GM21529 (cell line): ENCODE measurements at regions not wholly inside any gene's neighbourhood (a gene's known extent, or its start where the extent isn't known, plus 50 kb on each side); places are given as distances from the start of the nearest gene placed in this dataset.
A peak's percentile ranks its signal among the peaks of the same experiment; 100 is the strongest.
"Not testable (repeated sequence)": the region's sequence is repeated elsewhere in the genome, so short reads cannot be mapped to it uniquely, and the experiment has no call there.

ENCODE experiments used
- ATAC-seq: cut with Tn5 transposase; IDR thresholded peaks from one replicate; pipeline ENCODE4 v1.9.1; 2021; ENCODE audit not compliant: unreplicated experiment

DNA sequence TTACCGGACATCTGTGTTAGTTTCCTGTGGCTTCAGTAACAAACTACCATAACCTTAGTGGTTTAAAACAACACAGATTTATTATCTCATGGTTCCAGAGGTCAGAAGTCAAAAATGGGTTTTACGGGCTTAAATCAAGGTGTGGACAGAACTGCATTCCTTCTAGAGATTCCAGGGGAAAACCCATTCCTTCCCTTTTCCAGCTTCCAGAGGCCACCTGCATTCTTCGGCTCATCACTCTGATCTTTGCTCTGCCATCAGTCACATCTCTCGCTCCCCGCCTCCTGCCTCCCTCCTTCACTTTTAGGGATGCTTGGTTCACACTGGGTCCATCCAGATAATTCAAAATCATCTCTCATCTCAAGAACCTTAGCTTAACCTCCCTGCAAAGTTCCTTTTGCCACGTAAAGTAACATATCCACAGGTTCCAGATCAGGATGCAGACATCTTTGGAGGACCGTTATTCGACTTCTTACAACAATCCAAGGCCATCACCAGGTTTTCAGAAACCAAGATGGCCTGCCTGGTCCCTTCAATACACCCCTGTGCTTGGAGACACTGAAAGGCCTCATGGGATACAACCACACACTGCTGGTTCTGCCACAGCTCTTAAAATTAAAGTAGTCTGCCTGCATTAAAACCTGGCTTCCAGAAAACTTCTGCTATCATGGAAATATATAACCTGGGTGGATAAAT, 225.9 kb upstream of the MYO3A start:
- no peak for ATAC-seq

DNA sequence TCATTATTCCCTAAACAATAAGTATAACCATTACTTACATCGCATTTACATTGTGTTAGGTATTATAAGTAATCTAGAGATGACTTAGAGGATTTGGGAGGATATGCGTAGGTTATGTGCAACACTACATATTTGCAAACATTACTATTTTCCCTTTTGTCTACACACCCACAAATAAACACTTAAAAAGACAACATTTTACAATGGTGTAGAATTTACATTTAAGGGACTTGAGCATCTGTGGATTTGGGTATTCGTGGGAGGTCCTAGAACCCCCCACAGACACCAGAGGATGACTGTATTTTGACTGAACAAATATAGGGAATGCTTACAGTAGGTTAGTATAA, 220.2 kb upstream of the MYO3A start:
- no peak for ATAC-seq

DNA sequence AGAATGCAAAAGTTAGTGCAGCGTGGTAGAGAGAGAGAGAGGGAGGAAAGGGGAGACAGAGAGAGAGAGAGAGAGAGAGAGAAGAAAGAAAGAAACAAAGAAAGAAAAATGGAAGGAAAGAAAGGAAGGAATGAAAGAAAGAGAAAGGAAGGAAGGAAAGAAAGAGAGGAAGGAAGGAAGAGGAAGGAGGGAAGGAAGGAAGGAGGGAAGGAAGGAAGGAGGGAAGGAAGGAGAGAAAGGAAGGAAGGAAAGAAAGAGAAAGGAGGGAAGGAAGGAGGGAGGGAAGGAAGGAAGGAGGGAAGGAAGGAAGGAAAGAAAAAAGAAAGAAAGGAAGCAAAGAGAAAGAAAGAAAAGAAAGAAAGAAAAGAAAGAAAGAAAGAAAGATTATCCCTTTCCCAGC, 209.8 kb upstream of the MYO3A start:
- no peak for ATAC-seq

DNA sequence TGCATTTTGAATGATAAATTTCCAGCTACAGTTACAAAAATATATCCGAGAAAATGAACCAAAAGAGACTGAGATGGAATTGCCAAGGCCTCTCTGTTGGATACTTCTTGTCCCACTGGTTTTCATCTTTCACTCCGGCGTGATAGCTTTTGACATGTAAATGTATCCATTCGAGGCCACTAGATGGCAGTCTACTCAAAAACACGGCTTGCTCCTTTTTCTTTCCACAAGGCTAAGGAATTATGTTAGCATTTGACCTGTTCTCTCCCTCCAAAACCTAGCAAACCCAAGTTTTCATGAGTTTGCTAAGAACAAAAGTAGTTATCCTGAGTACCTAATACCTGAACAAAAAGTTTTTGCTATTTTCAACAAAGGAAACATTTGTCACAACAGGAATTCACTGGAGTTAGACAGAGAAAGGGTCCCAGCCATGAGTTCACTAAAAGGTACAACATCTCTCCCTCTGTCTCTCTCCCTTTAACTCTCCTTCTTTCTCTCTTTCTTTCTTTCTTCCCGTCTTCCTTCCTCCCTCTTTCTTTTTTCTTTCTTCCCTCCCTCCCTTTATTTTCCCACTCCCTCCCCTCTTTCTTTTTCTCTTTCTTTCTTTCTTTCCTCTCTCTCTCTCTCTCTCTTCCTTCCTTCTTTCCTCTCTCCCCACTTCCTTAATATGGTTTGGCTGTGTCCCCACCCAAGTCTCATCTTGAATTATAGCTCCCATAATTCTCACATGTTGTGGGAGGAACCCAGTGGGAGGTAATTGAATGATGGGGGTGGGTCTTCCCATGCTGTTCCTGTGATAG, 207.9 kb upstream of the MYO3A start:
- ATAC-seq, result peak; percentile 86

DNA sequence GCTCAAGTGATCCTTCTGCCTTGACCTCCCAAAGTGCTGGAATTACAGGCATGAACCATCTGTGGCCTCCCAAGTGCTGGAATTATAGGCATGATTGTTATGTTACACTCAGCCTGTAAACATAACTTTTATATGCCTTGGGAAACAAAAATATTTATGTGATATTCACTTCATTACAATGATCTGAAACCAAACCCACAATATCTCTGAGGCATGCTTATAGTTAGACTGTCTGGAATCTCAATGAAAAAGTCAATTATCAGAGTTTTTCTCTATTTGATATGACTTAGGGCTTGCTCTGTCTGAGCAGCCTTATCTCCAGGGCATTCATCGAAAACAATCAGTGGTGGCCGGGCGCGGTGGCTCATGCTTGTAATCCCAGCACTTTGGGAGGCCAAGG, 195.3 kb upstream of the MYO3A start:
- ATAC-seq, result no peak

DNA sequence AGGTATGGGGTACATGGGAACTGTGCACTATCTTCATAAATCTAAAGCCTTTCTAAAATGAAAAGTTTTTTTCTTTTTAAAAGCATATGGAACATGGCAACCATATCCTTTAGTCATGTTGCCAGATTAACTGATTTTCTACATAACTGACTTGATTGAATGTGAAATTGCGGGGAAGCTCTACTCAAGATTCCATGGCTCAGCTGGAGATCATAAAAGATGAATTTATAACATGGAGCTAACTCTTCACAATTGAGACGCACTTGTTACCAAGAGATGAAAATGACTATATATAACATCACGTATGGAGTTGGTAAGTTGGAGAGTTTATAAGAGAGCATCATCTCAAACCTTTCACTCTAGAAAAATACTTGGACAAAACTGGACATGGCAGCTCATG, 190.2 kb upstream of the MYO3A start:
- no peak for ATAC-seq

DNA sequence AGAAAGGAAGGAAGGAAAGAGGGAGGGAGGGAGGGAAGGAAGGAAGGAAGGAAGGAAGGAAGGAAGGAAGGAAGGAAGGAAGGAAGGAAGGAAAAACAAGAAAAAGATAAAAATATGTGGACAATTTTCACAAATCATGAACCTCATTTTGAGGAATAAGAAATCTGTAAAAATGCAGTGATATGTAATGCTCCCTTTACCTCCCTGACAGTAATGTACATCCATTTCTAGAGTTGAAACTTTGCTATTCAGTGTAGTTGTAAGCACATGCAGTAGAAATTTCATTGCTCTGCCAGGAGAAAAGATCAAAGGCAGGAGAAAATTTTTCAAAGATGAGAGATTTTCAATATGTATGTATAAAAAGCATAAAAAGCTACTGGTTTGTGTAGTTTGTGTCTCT, 189.5 kb upstream of the MYO3A start:
- ATAC-seq, result no peak

DNA sequence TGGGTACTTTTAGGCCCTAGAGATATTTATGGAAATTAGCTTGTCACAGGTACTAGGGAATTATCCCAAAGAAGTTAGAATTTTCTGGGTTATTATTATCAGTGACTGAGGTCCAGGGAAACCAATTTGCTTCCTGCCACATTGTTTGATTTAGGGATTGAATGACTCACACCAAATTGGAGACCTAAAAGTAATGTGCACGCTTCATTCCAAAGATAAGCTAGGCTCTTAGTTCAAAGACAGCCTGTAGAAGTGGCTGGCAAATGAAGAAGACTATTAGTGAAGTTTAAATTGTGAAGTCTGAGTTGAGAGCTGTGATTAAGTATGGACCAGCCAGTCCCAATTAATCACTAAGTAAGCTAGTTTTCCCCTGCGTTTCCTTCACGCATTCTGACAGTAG, 188.1 kb upstream of the MYO3A start:
- ATAC-seq, result no peak

DNA sequence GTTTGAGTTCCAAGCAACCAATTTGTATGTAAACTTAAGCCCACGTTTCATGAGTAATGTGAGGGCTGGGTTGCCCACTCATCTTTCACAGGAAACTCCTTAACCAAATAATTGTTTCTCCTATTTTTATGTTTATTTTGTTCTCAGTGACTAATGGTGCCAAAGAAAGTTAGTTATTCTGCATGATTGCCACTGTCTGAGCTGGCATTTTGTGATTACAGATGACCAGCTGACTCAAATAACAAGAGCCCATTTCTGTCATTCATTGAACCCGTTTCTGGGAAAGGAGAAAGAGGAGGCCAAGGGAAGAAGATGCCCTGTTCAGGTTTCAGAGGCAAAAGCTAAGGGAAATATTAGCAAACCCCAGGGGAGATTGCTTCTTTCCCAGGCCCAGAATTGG, 186.9 kb upstream of the MYO3A start:
- ATAC-seq, result no peak

DNA sequence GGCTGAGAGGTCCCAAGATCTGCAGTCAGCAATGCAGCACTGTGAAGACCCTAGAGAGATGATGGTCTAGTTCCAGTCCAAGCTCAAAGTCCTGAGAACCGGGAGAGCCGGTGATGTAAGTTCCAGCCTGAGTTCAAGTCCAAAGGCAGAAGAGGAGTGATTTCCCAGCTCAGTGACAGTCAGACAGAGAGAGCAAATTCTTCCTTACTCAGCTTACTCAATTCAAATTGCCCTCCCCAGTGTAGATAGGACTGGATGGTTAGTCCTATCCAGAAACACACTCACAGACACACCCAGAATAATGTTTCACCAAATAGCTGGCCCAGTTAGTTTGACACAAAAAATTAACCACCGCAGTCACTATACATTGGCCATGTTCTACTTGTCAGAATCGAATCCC, 185.5 kb upstream of the MYO3A start:
- no peak for ATAC-seq

DNA sequence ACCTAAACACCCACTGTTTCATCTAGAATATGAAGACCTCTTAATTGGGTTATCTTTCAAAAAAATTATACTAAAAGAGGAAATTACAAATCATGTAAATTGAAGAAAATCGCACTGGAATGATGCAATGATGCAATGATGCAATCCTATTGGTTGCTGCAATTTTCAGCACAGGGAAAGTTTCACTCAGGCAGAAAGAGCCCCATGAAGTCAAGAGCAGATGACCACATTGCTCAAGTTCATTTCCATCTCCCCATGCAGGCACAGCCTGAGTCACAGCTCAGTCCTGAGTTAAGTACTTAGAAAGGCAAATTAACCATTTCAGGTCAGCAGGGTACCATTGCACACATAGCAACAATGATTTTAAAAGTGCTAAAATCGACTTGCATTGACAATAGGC, 180.3 kb upstream of the MYO3A start:
- no peak for ATAC-seq

DNA sequence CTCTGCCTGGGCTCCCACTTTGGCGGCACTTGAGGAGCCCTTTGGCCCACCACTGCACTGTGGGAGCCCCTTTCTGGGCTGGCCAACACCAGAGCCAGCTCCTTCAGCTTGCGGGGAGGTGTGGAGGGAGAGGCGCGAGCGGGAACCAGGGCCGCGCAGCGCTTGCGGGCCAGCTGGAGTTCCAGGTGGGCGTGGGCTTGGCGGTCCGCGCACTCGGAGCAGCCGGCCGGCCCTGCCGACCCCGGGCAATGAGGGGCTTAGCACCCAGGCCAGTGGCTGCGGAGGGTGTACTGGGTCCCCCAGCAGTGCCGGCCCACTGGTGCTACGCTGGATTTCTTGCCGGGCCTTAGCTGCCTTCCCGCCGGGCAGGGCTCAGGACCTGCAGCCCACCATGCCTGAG, 178.2 kb upstream of the MYO3A start:
- ATAC-seq, result not testable (repeated sequence)

DNA sequence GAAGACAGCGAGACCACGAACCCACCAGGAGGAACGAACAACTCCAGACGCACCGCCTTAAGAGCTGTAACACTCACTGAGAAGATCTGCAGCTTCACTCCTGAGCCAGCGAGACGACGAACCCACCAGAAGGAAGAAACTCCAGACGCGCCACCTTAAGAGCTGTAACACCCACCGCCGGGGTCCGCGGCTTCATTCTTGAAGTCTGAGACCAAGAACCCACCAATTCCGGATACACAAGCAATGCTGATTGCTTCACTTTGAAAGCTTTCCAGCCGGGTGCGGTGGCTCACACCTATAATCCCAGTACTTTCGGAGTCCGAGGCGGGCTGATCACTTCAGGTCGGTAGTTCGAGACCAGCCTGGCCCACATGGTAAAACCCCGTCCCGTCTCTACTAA, 177.2 kb upstream of the MYO3A start:
- no peak for ATAC-seq

DNA sequence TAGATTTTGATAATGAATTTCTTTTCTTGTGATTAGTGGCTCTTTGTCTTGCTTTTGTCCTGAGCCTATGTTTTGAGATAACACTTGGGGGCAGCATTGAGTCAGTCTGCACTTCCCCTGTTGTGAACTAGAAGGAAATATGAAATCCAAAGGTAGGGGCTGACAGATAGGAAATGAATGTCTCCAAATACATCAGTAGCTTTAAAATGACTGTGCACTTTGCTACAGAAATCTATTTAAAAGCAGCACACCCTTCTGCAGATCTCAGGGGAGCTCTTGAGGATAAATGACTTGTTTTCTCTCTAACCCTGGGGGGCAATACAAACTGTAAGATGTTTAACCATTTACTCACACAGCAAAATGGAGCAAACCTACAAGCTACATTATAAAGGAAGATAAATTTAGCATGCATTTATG, 176.0 kb upstream of the MYO3A start:
- ATAC-seq, result no peak

DNA sequence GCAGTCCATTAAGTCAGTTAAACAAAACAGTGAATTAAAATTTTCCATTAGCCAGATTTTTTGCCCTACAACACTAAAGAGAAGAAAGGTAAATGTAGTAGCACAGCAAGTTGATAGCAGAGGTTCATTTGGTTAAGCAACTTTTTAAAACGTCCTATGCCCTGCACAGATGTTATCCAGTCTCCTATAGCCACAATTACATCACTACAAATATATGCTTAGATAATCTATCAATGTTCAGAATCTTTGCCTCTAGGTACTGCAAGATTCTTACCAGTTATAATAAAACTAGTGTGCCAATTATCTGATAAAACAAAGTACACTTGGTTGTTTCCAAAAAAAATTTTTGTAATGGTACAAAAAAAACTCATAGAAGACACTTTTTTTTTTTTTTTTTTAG, 175.5 kb upstream of the MYO3A start:
- no peak for ATAC-seq

DNA sequence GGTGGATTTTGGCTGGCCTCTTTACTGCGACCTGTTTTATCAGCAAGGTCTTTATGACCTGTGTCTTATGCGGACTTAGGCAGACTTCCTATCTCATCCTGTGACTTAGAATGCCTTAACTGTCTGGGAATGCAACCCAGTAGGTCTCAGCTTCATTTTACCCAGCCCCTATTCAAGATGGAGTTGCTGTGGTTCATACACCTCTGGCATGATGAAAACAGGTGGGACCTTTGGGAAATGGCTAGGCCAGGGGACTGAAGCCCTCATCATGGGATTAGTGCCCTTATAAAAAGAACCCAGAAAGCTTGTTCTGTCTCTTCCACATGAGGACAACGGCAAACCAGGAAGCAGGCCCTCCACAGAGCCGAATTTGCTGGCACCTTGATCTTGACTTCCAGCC, 172.1 kb upstream of the MYO3A start:
- ATAC-seq, result no peak

DNA sequence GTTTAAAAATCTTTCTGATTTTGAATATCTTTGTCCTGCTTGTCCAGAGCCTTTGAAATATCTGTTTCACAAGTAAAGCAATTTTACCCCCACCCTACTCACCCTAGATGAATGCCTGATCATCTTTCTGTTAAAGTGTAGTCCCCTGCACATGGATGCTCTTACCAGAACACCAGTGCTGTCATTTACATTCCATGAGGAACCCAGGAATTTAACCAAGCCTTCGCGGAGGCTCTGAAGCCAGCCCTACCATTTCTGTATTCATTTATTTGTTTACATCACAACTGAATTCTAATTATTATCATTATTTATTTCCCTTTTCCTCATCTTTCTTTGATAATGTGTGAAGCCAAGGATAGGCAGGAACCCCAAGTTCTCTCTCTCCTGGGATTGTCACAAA, 167.8 kb upstream of the MYO3A start:
- ATAC-seq, result no peak

DNA sequence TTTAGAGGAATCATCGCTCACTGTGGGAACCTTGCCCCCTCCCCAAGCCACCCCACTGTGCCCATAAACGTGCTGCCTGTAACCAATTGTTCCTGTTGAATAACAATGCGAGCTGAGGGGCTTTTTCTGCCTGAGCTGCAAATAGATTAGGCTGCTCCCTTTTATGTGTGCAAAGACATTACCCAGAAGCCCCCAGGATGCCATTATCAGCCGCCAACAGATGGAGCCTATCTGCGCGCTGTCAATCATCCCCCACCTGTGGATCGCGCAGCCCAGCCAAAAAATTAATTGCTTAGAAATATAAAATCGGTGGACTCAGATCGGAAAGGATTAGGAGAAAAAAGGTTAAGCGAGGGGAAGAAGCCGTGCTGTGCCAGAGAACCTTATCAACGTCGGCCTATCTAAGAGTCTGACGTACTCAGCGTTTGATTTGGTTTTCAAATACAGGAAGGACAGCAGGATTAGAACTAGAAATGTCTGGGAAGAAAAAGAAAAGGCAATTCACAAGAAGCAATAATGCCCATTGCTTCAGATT, 167.3 kb upstream of the MYO3A start:
- ATAC-seq, result no peak

DNA sequence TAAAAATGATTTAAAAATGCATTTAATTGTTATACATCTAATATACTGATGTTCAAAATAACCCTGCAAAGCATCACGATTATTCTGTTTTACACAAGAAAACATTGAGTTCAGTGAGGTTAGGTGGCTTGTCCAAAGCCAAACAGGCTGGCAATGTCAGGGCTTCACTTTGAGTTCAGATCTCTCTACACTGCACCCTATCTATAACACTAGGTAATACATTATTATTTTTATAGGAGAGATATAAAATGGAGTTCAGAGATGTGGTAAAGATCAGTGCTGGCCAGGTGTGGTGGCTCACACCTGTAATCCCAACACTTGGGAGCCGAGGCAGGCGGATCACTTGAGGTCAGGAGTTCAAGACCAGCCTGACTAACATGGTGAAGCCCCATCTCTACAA, 165.9 kb upstream of the MYO3A start:
- no peak for ATAC-seq

DNA sequence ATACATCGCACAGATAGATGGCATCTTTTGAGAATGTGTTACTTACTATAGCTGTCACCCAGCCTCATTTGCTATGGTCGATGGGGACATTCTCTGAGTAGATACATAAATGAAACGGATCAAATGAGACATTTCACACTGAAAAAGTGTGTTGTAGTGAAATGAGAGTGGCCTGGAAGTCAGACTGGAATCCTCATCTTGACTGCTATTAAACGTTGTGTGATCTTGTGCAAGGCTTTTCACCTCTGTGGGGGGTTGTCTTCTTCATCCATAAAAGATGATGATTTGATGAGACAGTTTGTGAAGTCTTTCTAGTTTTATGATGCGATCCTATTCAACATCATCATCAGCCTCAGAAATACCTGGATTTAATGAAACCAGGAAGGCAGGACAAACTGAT, 155.4 kb upstream of the MYO3A start:
- no peak for ATAC-seq

DNA sequence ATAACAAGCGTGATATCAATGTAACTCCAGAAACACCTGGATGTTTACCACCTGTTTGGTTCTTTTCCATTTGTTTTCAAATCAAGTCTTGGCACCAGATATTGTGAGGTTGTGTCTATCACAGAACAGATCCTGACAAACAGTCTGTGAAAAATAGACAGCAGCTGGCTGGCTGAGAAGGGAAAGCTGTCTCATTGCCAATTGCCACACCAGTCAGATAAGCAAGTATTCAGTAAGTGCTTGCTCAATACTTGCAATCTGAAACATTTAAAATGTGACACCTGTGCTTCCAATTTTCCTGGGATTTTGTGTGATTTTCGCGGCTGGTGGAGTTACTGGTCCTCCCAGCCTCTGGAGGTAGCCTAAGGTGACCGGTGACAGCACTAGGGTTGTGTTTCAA, 147.9 kb upstream of the MYO3A start:
- ATAC-seq, result no peak

DNA sequence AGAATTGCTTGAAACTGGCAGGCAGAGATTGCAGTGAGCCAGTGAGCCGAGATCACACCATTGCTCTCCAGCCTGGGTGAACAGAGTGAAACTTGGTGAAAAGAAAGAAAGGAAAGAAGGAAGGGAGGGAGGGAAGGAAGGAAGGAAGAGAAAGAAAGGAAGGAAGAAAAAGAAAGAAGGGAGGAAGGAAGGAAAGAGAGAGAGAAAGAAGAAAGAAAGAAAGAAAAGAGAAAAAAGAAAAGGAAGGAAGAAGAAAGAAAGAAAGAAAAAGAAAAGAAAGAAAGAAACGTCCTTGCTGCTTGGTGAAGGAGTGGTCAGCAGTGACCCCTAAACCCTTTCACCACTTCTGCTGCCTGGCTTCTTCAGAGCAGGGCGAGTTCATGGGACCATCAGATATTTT, 147.1 kb upstream of the MYO3A start:
- ATAC-seq, result no peak
